Esophagus muscularis mucosa (tissue), 4 donors: ENCODE measurements at regions not wholly inside any gene's neighbourhood (a gene's known extent, or its start where the extent isn't known, plus 50 kb on each side); places are given as distances from the start of the nearest gene placed in this dataset.

Source experiments
- DNase-seq: peaks from one replicate; pipeline ENCODE4 v3.0.0-alpha.2; 2017; ENCODE audit errors: extremely low spot score
- H3K27ac ChIP-seq, 4 donors: fragments of 200-600 bp; sonication (generic); replicated peaks in 1 of 4; 1 replicate in 3 of 4; 2 replicates in 1 of 4; pipeline ENCODE4 v1.5.1; 2016 to 2019; ENCODE audit warnings: mild to moderate bottlenecking in 1 of 4
- H3K27me3 ChIP-seq, 4 donors: fragments of 200-600 bp; sonication (generic); one replicate each; pipeline versions ENCODE4 v1.5.1 to v1.6.0; 2016 to 2019
- H3K36me3 ChIP-seq, 4 donors: fragments of 200-600 bp; sonication (generic); one replicate each; pipeline ENCODE4 v1.5.1; 2016 to 2019
- H3K4me1 ChIP-seq, 4 donors: fragments of 200-600 bp; sonication (generic); one replicate each; pipeline ENCODE4 v1.5.1; 2016 to 2019
- H3K4me3 ChIP-seq, 4 donors: fragments of 200-600 bp; sonication (generic); 1 replicate in 2 of 4; 2 replicates in 2 of 4; pipeline ENCODE4 v1.5.1; 2016 to 2019; ENCODE audit warnings: mild to moderate bottlenecking in 4 of 4, moderate library complexity in 1 of 4
- H3K9me3 ChIP-seq, 4 donors: fragments of 200-600 bp; sonication (generic); 1 replicate in 3 of 4; 2 replicates in 1 of 4; pipeline ENCODE4 v1.5.1; 2016 to 2019
- EP300 ChIP-seq: sonication (generic); formaldehyde crosslinking; IDR thresholded peaks from one replicate; pipeline ENCODE4 v1.6.1; 2017; ENCODE audit warnings: antibody characterized with exemption
- POLR2A ChIP-seq: fragments of 450-650 bp; IDR thresholded peaks from one replicate; pipeline ENCODE4 v1.6.1; 2017; ENCODE audit warnings: antibody characterized with exemption, moderate library complexity, mild to moderate bottlenecking, low read depth
- POLR2AphosphoS5 ChIP-seq, 2 donors: sonication (generic); formaldehyde crosslinking; IDR thresholded peaks; one replicate each; pipeline ENCODE4 v1.6.1; 2017; ENCODE audit warnings: antibody characterized with exemption in 2 of 2
- WGBS: methylation state at CpG from one replicate; pipeline ENCODE4 v1.1.5; 2018; 5-methylcytosine and 5-hydroxymethylcytosine counted together
- intact Hi-C: fragments of 100-400 bp; cut with DNase I; formaldehyde crosslinking; loops from one replicate; pipeline ENCODE4 v1.15.1; 2023
- TF ChIP-seq, protein P1 (sequence below), 3 experiments: fragments of 200-600 bp in 2 of 3; fragments of 450-650 bp in 1 of 3; sonication (generic) in 2 of 3; IDR thresholded peaks; one replicate each; pipeline ENCODE4 v1.5.1; 2017 to 2019; ENCODE audit warnings: antibody characterized with exemption in 3 of 3, mild to moderate bottlenecking in 2 of 3, moderate library complexity in 1 of 3

DNA sequence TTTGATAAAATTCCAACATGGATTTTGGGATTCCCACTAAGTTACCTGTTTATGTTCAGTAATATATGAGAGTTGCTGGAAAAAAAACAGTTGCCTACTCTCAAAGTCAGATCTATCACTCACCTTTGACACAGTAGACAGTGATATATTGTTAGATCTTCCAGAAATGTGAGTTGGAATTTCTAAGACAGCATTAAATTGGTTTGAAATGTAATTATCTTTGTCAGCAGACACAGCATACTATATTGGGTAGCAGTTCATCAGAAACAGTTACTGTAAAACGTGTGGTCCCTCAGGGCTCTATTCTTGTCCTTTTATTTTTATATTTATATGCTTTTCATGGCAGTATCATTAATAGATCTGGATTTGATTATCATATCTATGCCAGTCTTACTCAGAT lies 433.6 kb upstream of the ARRDC3 start:
- no peaks in the 10 kb centered on the region for H3K36me3 ChIP-seq
- peaks cover 0 to 4% (median 0%) of the 10 kb centered on the region in 4 donors for H3K9me3 ChIP-seq
- DNase-seq = no peak
- no peaks in the 10 kb centered on the region for H3K4me1 ChIP-seq
- TF ChIP-seq POLR2A = no peak
- TF ChIP-seq, protein P1, sequence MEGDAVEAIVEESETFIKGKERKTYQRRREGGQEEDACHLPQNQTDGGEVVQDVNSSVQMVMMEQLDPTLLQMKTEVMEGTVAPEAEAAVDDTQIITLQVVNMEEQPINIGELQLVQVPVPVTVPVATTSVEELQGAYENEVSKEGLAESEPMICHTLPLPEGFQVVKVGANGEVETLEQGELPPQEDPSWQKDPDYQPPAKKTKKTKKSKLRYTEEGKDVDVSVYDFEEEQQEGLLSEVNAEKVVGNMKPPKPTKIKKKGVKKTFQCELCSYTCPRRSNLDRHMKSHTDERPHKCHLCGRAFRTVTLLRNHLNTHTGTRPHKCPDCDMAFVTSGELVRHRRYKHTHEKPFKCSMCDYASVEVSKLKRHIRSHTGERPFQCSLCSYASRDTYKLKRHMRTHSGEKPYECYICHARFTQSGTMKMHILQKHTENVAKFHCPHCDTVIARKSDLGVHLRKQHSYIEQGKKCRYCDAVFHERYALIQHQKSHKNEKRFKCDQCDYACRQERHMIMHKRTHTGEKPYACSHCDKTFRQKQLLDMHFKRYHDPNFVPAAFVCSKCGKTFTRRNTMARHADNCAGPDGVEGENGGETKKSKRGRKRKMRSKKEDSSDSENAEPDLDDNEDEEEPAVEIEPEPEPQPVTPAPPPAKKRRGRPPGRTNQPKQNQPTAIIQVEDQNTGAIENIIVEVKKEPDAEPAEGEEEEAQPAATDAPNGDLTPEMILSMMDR (IDR thresholded peaks at IDR 0.05) = no peak
- no peak for TF ChIP-seq EP300
- no peak for TF ChIP-seq POLR2AphosphoS5 (IDR thresholded peaks at IDR 0.05)
- H3K4me3 ChIP-seq = no peak overlapping the region
- H3K27ac ChIP-seq = no peak overlapping the region
- intact Hi-C loops = no loop called here
- no peaks in the 10 kb centered on the region for H3K27me3 ChIP-seq
- WGBS = 0% methylated on average over 1 of the region's 1 CpG

DNA sequence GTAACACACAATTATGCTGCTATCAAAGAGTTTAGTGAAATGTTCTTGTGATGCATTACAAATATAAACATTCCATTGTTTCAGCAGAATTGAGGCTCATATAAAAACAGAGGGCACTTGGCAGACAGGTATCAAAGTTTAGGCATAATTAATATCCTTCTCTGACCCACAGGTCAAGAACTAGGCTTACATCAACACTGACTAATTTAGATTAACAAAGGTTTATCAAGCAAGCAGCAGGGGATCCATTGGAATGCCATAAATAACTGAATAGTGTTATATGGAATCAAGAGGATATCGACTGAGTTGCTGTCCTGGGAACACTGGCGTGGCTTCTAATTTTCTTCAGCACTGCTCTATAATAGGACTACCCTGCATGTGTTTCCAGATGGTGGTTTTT lies 414.5 kb upstream of the ARRDC3 start:
- H3K4me3 ChIP-seq = no peak overlapping the region
- H3K9me3 ChIP-seq = peaks cover 0 to 4% (median 0%) of the 10 kb centered on the region in 4 donors
- intact Hi-C loops = no loop called here
- 53% methylated on average over 2 of the region's 2 CpGs for WGBS
- no peak overlapping the region for H3K27ac ChIP-seq
- TF ChIP-seq POLR2AphosphoS5 (IDR thresholded peaks at IDR 0.05) = no peak
- TF ChIP-seq EP300 = no peak
- TF ChIP-seq, protein P1 (IDR thresholded peaks at IDR 0.05) = no peak
- no peak for TF ChIP-seq POLR2A
- DNase-seq = no peak
- H3K27me3 ChIP-seq = no peaks in the 10 kb centered on the region
- H3K4me1 ChIP-seq = no peaks in the 10 kb centered on the region
- no peaks in the 10 kb centered on the region for H3K36me3 ChIP-seq

GRCh38 chr5:91794856-91795548 lies 411.9 kb upstream of the ARRDC3 start:
- no peak overlapping the region for H3K27ac ChIP-seq
- DNase-seq = no peak
- no peak overlapping the region for H3K4me3 ChIP-seq
- H3K9me3 ChIP-seq = no peaks in the 10 kb centered on the region
- 86% methylated on average over 4 of the region's 4 CpGs for WGBS
- no peaks in the 10 kb centered on the region for H3K36me3 ChIP-seq
- no peak for TF ChIP-seq EP300
- TF ChIP-seq POLR2A = no peak
- no peak for TF ChIP-seq POLR2AphosphoS5 (IDR thresholded peaks at IDR 0.05)
- TF ChIP-seq, protein P1 (IDR thresholded peaks at IDR 0.05) = no peak
- intact Hi-C loops = no loop called here
- H3K27me3 ChIP-seq = no peaks in the 10 kb centered on the region
- no peaks in the 10 kb centered on the region for H3K4me1 ChIP-seq

DNA sequence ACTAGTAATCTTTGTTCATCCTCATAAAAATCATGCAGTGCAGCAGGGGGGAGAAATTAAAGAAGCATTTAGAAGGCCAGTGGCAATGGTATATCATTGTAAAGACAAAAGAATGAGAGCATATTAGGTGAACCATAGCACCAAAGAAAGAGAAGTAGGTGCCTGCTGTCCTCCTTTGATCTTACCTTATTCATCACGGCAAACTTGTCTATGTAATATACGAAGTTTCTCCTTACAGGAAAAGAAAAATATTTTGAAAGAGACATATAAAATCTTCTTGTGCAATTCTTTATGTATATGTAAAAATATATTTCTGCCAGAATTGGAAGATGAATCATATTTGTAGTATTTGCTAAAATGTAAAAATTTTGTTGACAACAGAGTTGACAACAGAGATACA lies 411.3 kb upstream of the ARRDC3 start:
- H3K36me3 ChIP-seq = no peaks in the 10 kb centered on the region
- H3K4me1 ChIP-seq = no peaks in the 10 kb centered on the region
- WGBS = 31% methylated on average over 2 of the region's 2 CpGs
- no peaks in the 10 kb centered on the region for H3K9me3 ChIP-seq
- TF ChIP-seq, protein P1 (IDR thresholded peaks at IDR 0.05) = no peak
- TF ChIP-seq POLR2A (no peak), POLR2AphosphoS5 (IDR thresholded peaks at IDR 0.05) (no peak), EP300 (no peak)
- H3K27me3 ChIP-seq = no peaks in the 10 kb centered on the region
- intact Hi-C loops = no loop called here
- no peak overlapping the region for H3K27ac ChIP-seq
- no peak for DNase-seq
- H3K4me3 ChIP-seq = no peak overlapping the region

DNA sequence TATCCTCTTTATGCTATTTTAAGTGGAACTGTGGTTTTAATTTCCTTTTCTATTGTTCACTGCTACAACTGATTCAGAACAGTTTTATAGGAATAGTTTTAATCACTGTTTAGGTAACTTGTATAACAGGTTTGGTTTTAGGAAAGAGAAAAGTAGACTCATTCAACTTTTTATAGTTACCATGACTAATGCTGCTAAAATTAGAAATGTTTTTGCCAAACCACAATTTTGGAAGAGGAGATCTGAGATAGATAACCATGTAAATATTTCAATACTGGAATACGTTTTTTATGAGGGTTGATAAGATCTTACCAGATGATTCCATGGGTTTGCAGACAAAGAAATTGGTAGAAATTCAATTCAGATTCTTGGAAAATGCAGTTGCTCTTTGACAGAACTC lies 404.6 kb upstream of the ARRDC3 start:
- 15% methylated on average over 1 of the region's 1 CpG for WGBS
- TF ChIP-seq POLR2A = no peak
- TF ChIP-seq, protein P1 (IDR thresholded peaks at IDR 0.05) = no peak
- no peak for TF ChIP-seq EP300
- no peak for TF ChIP-seq POLR2AphosphoS5 (IDR thresholded peaks at IDR 0.05)

More for the DNA sequence above, 404.6 kb upstream of the ARRDC3 start:
- intact Hi-C loops = no loop called here
- Histone ChIP-seq H3K27ac (no peak overlapping the region), H3K36me3 (no peaks in the 10 kb centered on the region), H3K4me1 (no peaks in the 10 kb centered on the region), H3K27me3 (no peaks in the 10 kb centered on the region), H3K9me3 (no peaks in the 10 kb centered on the region), H3K4me3 (no peak overlapping the region)
- no peak for DNase-seq
